Body of pancreas (tissue), 4 donors: ENCODE measurements at regions not wholly inside any gene's neighbourhood (a gene's known extent, or its start where the extent isn't known, plus 50 kb on each side); places are given as distances from the start of the nearest gene placed in this dataset.

Experiments
- CTCF ChIP-seq, 7 experiments: fragments of 450-650 bp in 4 of 7; fragments of 200-600 bp in 3 of 7; sonication (generic) in 3 of 7; IDR thresholded peaks; one replicate each; pipeline ENCODE4 v1.5.1; 2016 to 2019; ENCODE audit warnings: antibody characterized with exemption in 7 of 7
- POLR2A ChIP-seq, 3 donors: fragments of 450-650 bp; IDR thresholded peaks; one replicate each; pipeline ENCODE4 v1.6.1; 2016; ENCODE audit warnings: antibody characterized with exemption in 3 of 3, mild to moderate bottlenecking in 2 of 3

DNA sequence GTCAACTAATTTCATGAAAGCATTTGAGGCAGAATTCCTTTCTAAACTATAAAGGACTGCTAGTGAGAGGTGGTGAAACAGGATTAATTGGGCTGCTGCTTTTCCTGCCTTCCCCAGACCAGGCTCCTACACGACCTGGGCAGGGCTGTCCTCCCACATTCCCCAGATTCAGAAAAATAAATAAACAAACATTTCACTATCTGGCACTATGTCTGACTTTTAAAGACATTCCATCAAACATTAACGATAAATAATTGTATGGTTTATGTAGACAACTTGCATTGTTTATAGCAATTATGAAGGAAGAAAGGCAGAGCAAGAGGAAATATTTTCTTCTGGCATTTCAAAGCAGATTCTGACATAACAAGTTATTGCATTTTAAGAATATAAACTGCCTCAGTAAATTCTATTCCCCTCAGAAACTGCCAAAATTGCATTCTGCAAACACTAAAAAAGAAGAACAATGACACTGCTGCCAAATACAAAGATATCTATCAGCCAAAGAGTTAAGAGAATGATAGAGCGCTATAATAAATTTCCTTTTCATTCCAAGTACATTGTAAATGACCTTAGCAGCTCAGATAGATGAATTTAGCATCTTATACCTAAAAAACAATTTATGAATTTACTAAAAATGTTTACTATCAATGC is 214.7 kb upstream of the INTU start:
- TF ChIP-seq CTCF (IDR thresholded peaks at IDR 0.05) (no peak), POLR2A (IDR thresholded peaks at IDR 0.05) (no peak)
